AG10803 (cell line): ENCODE measurements at regions not wholly inside any gene's neighbourhood (a gene's known extent, or its start where the extent isn't known, plus 50 kb on each side); places are given as distances from the start of the nearest gene placed in this dataset.
A peak's percentile ranks its signal among the peaks of the same experiment; 100 is the strongest.

Experiments
- DNase-seq: peaks from one replicate; pipeline ENCODE4 v3.0.0; 2010; ENCODE audit warnings: low read depth
- H3K4me3 ChIP-seq: 2 replicates; pipeline ENCODE4 v1.5.1; 2011; ENCODE audit warnings: mild to moderate bottlenecking, low read length, control low read depth
- TF ChIP-seq, protein P1 (sequence below): conservative IDR thresholded peaks from 2 replicates; pipeline ENCODE4 v1.5.1; 2011; ENCODE audit warnings: mild to moderate bottlenecking, low read length, control low read depth, inconsistent platforms

DNA sequence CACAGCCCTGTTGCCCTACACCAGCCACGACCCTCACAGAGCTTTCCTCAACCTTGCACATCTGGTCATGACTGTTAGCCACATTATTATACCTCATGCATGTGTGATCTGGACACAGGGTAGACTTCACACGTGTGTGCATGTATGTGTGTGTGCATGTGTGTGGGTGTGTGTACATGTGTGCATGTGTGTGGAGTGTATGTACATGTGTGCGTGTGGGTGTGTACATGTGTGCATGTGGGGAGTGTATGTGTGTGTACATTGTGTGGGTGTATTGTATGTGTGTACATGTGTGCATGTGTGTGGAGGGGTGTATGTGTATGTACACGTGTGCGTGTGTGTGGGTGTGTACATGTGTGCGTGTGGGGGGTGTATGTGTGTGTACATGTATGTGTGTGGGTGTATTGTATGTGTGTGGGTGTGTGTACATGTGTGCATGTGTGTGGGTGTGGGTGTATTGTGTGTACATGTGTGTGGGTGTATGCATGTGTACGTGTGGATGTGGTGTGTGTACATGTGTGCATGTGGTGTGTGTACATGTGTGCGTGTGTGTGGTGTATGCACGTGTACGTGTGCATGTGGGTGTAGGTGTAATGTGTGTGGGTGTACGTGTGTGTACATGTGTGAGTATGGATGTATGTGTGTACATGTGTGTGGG, 130.2 kb downstream of the C16orf95 start:
- DNase-seq, result no peak
- TF ChIP-seq, protein P1, sequence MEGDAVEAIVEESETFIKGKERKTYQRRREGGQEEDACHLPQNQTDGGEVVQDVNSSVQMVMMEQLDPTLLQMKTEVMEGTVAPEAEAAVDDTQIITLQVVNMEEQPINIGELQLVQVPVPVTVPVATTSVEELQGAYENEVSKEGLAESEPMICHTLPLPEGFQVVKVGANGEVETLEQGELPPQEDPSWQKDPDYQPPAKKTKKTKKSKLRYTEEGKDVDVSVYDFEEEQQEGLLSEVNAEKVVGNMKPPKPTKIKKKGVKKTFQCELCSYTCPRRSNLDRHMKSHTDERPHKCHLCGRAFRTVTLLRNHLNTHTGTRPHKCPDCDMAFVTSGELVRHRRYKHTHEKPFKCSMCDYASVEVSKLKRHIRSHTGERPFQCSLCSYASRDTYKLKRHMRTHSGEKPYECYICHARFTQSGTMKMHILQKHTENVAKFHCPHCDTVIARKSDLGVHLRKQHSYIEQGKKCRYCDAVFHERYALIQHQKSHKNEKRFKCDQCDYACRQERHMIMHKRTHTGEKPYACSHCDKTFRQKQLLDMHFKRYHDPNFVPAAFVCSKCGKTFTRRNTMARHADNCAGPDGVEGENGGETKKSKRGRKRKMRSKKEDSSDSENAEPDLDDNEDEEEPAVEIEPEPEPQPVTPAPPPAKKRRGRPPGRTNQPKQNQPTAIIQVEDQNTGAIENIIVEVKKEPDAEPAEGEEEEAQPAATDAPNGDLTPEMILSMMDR, result no peak
- no peak overlapping the region for H3K4me3 ChIP-seq

DNA sequence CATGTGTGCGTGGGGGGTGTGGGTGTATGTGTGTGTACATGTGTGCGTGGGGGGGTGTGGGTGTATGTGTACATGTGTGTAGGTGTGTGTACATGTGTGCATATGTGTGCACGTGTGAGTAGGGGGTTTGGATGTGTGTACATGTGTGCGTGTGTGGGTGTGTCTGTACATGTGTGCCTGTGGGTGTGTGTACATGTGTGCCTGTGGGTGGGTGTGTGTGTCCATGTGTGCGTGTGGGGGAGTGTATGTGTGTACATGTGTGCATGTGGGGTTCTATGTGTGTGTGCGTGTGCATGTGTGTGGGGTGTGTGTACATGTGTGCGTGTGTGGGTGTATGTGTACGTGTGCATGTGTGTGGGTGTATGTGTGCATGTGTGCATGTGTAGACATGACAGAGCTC, 129.1 kb downstream of the C16orf95 start:
- no peak for DNase-seq
- H3K4me3 ChIP-seq, result no peak overlapping the region
- TF ChIP-seq, protein P1, result no peak

DNA sequence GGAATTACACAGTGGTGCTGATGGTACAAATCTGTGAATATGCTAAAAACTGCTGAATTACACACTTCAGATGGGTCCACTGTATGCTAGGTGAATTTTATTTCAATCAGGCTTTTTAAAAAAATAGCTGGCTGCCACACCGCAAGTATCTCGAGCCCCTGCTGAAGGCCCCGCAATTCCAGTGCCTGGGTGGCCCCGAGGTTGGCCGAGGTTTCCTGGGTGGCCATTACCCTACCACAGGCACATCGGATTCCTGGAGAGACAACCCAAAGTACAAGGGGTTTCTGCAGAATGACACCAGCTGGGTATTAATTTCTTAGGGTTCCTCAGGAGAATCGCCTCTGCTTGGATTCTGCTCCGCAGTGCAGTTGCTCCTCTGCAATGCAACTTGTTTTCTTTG, 127.8 kb downstream of the C16orf95 start:
- TF ChIP-seq, protein P1, result no peak
- DNase-seq, result no peak
- no peak overlapping the region for H3K4me3 ChIP-seq

DNA sequence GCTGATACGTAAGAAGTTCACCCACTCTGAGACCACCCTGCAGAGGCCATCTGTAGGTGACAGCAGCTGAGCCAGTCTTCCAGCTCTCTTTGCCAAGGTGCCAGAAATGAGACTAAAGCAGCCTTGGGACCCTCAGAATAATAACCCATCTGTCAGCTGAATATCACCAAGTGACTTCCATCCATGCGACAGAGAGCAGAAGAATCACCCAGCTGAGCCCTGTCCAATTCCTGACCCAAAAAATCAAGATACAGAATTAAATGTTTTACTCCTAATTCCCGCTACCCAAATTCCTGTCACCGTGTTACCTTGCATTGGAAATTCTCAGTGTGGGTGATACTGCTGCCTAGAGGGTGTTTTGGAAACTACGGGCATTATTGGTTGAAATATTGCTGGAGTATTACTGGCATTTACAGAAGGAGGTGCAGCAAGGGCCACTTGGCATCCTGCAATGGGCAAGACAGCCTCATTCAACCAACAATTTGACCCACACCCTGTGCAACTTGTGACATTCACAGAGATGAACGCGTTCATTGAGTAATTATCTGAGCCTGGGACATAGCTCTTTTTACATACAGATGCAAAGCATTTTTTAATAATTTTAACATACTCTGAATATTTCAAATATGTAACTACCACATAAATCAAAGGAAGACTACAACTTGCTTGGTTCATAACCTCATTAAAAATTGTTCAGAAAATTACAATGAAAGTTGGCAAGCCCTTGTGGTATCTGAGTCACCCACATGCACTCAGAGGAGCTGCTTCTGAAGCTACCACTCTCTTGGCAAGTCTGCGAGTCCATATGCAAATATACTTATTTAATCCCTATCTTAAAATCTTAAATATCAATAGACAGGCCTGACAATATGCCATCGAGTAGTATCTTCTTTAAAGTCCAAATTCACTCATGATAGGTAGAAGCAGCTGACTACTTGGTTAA, 126.6 kb downstream of the C16orf95 start:
- TF ChIP-seq, protein P1, result no peak; the same call in 1 of the 2 replicates
- peak; percentile 47 for DNase-seq
- H3K4me3 ChIP-seq, result no peak overlapping the region

DNA sequence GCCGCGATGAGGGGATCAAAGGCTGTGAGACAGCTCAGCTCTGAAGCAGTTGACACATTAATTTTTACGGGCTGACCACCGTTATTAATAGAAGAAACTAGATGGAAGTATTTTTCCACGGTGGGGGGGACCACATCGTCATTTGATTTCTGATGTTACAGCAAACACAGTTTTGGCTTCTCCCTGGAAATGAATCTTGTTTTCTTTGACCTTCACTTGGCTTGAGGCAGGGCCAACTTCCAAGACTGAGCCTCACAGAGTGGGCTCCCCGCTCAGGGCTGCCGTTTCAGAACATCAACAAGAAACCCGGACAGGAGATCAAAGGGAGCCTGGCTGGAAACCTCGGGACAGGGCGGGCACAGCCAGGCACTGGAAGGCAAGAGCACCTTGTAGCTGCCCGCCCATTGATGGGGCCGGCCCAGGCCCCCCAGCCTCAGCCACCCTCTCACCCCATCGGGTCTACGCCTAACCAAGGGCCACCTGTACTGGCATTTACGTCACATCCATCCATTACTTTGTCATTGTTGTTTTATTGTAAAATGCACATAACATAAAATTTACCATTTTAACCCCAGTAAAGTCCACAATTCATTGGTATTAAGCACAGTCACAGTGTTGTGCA, 124.6 kb downstream of the C16orf95 start:
- DNase-seq, result no peak
- TF ChIP-seq, protein P1, result no peak
- H3K4me3 ChIP-seq, result no peak overlapping the region

DNA sequence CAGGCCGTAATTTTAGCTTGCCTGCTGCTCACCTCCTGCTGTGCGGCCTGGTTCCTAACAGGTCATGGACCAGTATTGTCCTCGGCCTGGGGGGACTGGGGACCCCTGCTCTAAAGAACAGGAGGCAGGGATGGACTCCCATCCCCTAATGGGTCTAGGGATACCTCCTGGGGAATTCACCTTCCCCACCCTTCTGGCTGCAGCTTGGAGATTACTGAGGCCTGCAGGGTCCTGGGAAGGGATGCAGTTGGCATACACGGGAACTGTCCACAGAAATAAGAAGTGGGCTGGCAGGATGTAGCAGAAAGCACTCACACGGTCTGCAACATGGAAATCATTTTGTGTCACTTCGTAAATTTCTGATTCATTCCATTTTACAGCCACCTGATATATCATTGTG, 123.0 kb downstream of the C16orf95 start:
- no peak for DNase-seq
- TF ChIP-seq, protein P1, result no peak
- no peak overlapping the region for H3K4me3 ChIP-seq
